Keratinocyte (primary cell): ENCODE measurements at regions not wholly inside any gene's neighbourhood (a gene's known extent, or its start where the extent isn't known, plus 50 kb on each side); places are given as distances from the start of the nearest gene placed in this dataset.

Source experiments
- DNase-seq: peaks from one replicate; pipeline ENCODE4 v3.0.0-alpha.2; 2011; ENCODE audit warnings: low read depth, missing footprints, low spot score
- FAIRE-seq: peaks from 2 replicates; lab custom pipeline; 2011; peaks lifted over from hg19 to GRCh38; lab: Jason Lieb, UNC
- H2AFZ ChIP-seq: 2 replicates; pipeline ENCODE4 v1.6.0; 2012; ENCODE audit warnings: low read length, control low read depth, inconsistent platforms; ENCODE audit not compliant: control insufficient read depth
- H3K27ac ChIP-seq: 2 replicates; pipeline ENCODE4 v1.5.1; 2011; ENCODE audit warnings: low read length; ENCODE audit not compliant: control insufficient read depth, insufficient read depth
- H3K27me3 ChIP-seq: 3 replicates; pipeline ENCODE4 v1.6.0; 2011; ENCODE audit warnings: low read length; ENCODE audit not compliant: control insufficient read depth, insufficient read depth; ENCODE audit errors: extremely low read depth
- H3K36me3 ChIP-seq, 2 experiments: 2 replicates in 1 of 2; 3 replicates in 1 of 2; pipeline ENCODE4 v1.5.1; 2011; ENCODE audit warnings: low read length in 2 of 2, mild to moderate bottlenecking in 1 of 2; ENCODE audit not compliant: control insufficient read depth in 2 of 2, insufficient read depth in 2 of 2; ENCODE audit errors: extremely low read depth in 1 of 2
- H3K4me1 ChIP-seq: 3 replicates; pipeline ENCODE4 v1.5.1; 2011; ENCODE audit warnings: low read length; ENCODE audit not compliant: control insufficient read depth, insufficient read depth; ENCODE audit errors: extremely low read depth
- H3K4me2 ChIP-seq: 3 replicates; pipeline ENCODE4 v1.6.0; 2011; ENCODE audit warnings: low read depth, low read length; ENCODE audit not compliant: control insufficient read depth, insufficient read depth; ENCODE audit errors: extremely low read depth
- H3K4me3 ChIP-seq, 3 experiments: fragments of 200-600 bp in 1 of 3; sonication (generic) in 1 of 3; 2 replicates in 2 of 3; 3 replicates in 1 of 3; pipeline ENCODE4 v1.5.1; 2011 to 2016; ENCODE audit warnings: low read length in 3 of 3, mild to moderate bottlenecking in 3 of 3, control low read depth in 2 of 3, inconsistent platforms in 1 of 3, low read depth in 1 of 3, mixed read lengths in 1 of 3, mixed run types in 1 of 3, moderate library complexity in 1 of 3; ENCODE audit not compliant: control insufficient read depth in 2 of 3, insufficient read depth in 2 of 3; ENCODE audit errors: extremely low read depth in 1 of 3
- H3K79me2 ChIP-seq: 2 replicates; pipeline ENCODE4 v1.6.0; 2012; ENCODE audit warnings: low read length; ENCODE audit not compliant: control insufficient read depth, insufficient read depth
- H3K9ac ChIP-seq: 3 replicates; pipeline ENCODE4 v1.6.0; 2011; ENCODE audit warnings: low read length; ENCODE audit not compliant: control insufficient read depth, insufficient read depth; ENCODE audit errors: extremely low read depth
- H3K9me1 ChIP-seq: 3 replicates; pipeline ENCODE4 v1.6.0; 2011; ENCODE audit warnings: low read length; ENCODE audit not compliant: control insufficient read depth, insufficient read depth; ENCODE audit errors: extremely low read depth
- H3K9me3 ChIP-seq: 2 replicates; pipeline ENCODE4 v1.5.1; 2012; ENCODE audit warnings: low read depth, low read length; ENCODE audit not compliant: control insufficient read depth
- H4K20me1 ChIP-seq: 3 replicates; pipeline ENCODE4 v1.6.0; 2011; ENCODE audit warnings: low read length; ENCODE audit not compliant: control insufficient read depth, insufficient read depth; ENCODE audit errors: extremely low read depth
- EZH2 ChIP-seq: IDR thresholded peaks from one replicate; pipeline ENCODE4 v1.6.1; 2012; ENCODE audit warnings: inconsistent platforms, mild to moderate bottlenecking, low read length, moderate library complexity
- dilution Hi-C: fragments of 300-500 bp; cut with MboI; formaldehyde crosslinking; loops from one replicate; pipeline ENCODE4 v1.7.0; 2020; ENCODE audit warnings: low sequenced_read_pairs; ENCODE audit not compliant: extremely low pct_ligation_motif_present
- TF ChIP-seq, protein P1 (sequence below), 3 experiments: IDR thresholded peaks in 1 of 3; conservative IDR thresholded peaks in 1 of 3; optimal IDR thresholded peaks in 1 of 3; 2 replicates in 2 of 3; 3 replicates in 1 of 3; pipeline versions ENCODE3 to v1.5.1; 2011; ENCODE audit warnings: low read length in 3 of 3, mild to moderate bottlenecking in 3 of 3, moderate library complexity in 2 of 3, control low read depth in 1 of 3, inconsistent platforms in 1 of 3; ENCODE audit not compliant: insufficient read depth in 2 of 3; ENCODE audit errors: extremely low read depth in 1 of 3

- TF ChIP-seq, protein P1, sequence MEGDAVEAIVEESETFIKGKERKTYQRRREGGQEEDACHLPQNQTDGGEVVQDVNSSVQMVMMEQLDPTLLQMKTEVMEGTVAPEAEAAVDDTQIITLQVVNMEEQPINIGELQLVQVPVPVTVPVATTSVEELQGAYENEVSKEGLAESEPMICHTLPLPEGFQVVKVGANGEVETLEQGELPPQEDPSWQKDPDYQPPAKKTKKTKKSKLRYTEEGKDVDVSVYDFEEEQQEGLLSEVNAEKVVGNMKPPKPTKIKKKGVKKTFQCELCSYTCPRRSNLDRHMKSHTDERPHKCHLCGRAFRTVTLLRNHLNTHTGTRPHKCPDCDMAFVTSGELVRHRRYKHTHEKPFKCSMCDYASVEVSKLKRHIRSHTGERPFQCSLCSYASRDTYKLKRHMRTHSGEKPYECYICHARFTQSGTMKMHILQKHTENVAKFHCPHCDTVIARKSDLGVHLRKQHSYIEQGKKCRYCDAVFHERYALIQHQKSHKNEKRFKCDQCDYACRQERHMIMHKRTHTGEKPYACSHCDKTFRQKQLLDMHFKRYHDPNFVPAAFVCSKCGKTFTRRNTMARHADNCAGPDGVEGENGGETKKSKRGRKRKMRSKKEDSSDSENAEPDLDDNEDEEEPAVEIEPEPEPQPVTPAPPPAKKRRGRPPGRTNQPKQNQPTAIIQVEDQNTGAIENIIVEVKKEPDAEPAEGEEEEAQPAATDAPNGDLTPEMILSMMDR (optimal IDR thresholded peaks at IDR 0.05 in 1 of 3, IDR thresholded peaks at IDR 0.05 in 1 of 3, conservative IDR thresholded peaks at IDR 0.05 in 1 of 3; ENCODE audit: extremely low read depth in 1 of 3, insufficient read depth in 2 of 3, low read length in 3 of 3), result no peak
- no peak for TF ChIP-seq EZH2
- dilution Hi-C loops, result no loop called here
- no peak for FAIRE-seq
These were observed 211.3 kb upstream of the INTU start for GRCh38 chr4:127421437-127421836.

GRCh38 chr4:127425202-127425845, 207.4 kb upstream of the INTU start:
- no peak for TF ChIP-seq EZH2
- TF ChIP-seq, protein P1 (optimal IDR thresholded peaks at IDR 0.05 in 1 of 3, IDR thresholded peaks at IDR 0.05 in 1 of 3, conservative IDR thresholded peaks at IDR 0.05 in 1 of 3; ENCODE audit: extremely low read depth in 1 of 3, insufficient read depth in 2 of 3, low read length in 3 of 3), result no peak
- Histone ChIP-seq H3K27me3 (no peaks in the 10 kb centered on the region), H3K4me3 (no peak overlapping the region), H3K36me3 (no peaks in the 10 kb centered on the region), H3K79me2 (no peaks in the 10 kb centered on the region), H3K4me1 (no peaks in the 10 kb centered on the region), H2AFZ (no peak overlapping the region), H3K9ac (no peak overlapping the region), H4K20me1 (no peaks in the 10 kb centered on the region), H3K9me3 (no peaks in the 10 kb centered on the region), H3K9me1 (no peaks in the 10 kb centered on the region), H3K27ac (no peak overlapping the region), H3K4me2 (no peak overlapping the region)
- FAIRE-seq, result no peak
- dilution Hi-C loops, result no loop called here
- no peak for DNase-seq

More at GRCh38 chr4:127421437-127421836, 211.3 kb upstream of the INTU start:
- Histone ChIP-seq H3K9ac (no peak overlapping the region), H4K20me1 (no peaks in the 10 kb centered on the region), H3K27ac (no peak overlapping the region), H3K9me3 (no peaks in the 10 kb centered on the region), H3K27me3 (no peaks in the 10 kb centered on the region), H3K4me2 (no peak overlapping the region), H3K9me1 (no peaks in the 10 kb centered on the region), H3K36me3 (no peaks in the 10 kb centered on the region), H3K4me1 (no peaks in the 10 kb centered on the region), H2AFZ (no peak overlapping the region), H3K79me2 (no peaks in the 10 kb centered on the region), H3K4me3 (no peak overlapping the region)
- DNase-seq, result no peak
